ENCODE measurements at regions not wholly inside any gene's neighbourhood (a gene's known extent, or its start where the extent isn't known, plus 50 kb on each side); places are given as distances from the start of the nearest gene placed in this dataset.

GRCh38 chr7:114047889-114048288 is 129.1 kb upstream of the PPP1R3A start:
- no peak for TF ChIP-seq CTCF (IDR thresholded peaks at IDR 0.05; ENCODE audit: extremely low read depth, insufficient read depth, missing control alignments)
- in situ Hi-C loops (cut with MboI; ENCODE audit: low pct_unique_long_range_greater_than_20kb, low sequenced_read_pairs, unreplicated experiment) = no loop called here
- no peak for DNase-seq (ENCODE audit: low spot score)

GRCh38 chr7:114033475-114033874 is 114.7 kb upstream of the PPP1R3A start:
- DNase-seq (ENCODE audit: low spot score) = no peak
- TF ChIP-seq CTCF (IDR thresholded peaks at IDR 0.05; ENCODE audit: extremely low read depth, insufficient read depth, missing control alignments) = no peak
- in situ Hi-C loops (cut with MboI; ENCODE audit: low pct_unique_long_range_greater_than_20kb, low sequenced_read_pairs, unreplicated experiment) = no loop called here

- DNase-seq (ENCODE audit: low spot score) = peak; percentile 25
- in situ Hi-C loops (cut with MboI; ENCODE audit: low pct_unique_long_range_greater_than_20kb, low sequenced_read_pairs, unreplicated experiment) = no loop called here
- TF ChIP-seq CTCF (IDR thresholded peaks at IDR 0.05; ENCODE audit: extremely low read depth, insufficient read depth, missing control alignments) = peak; percentile 65
These were observed 107.8 kb upstream of the PPP1R3A start for GRCh38 chr7:114026486-114027089.

GRCh38 chr7:114021135-114021534 is 102.3 kb upstream of the PPP1R3A start:
- in situ Hi-C loops (cut with MboI; ENCODE audit: low pct_unique_long_range_greater_than_20kb, low sequenced_read_pairs, unreplicated experiment) = no loop called here
- no peak for TF ChIP-seq CTCF (IDR thresholded peaks at IDR 0.05; ENCODE audit: extremely low read depth, insufficient read depth, missing control alignments)
- DNase-seq (ENCODE audit: low spot score) = no peak

- no peak for TF ChIP-seq CTCF (IDR thresholded peaks at IDR 0.05; ENCODE audit: extremely low read depth, insufficient read depth, missing control alignments)
- no peak for DNase-seq (ENCODE audit: low spot score)
- in situ Hi-C loops (cut with MboI; ENCODE audit: low pct_unique_long_range_greater_than_20kb, low sequenced_read_pairs, unreplicated experiment) = no loop called here
These were observed 89.9 kb upstream of the PPP1R3A start for GRCh38 chr7:114008696-114009095.

- no peak for DNase-seq (ENCODE audit: low spot score)
- in situ Hi-C loops (cut with MboI; ENCODE audit: low pct_unique_long_range_greater_than_20kb, low sequenced_read_pairs, unreplicated experiment) = no loop called here
- TF ChIP-seq CTCF (IDR thresholded peaks at IDR 0.05; ENCODE audit: extremely low read depth, insufficient read depth, missing control alignments) = no peak
These were observed 88.6 kb upstream of the PPP1R3A start for GRCh38 chr7:114007386-114007785.

GRCh38 chr7:113998934-113999333 is 80.1 kb upstream of the PPP1R3A start:
- TF ChIP-seq CTCF (IDR thresholded peaks at IDR 0.05; ENCODE audit: extremely low read depth, insufficient read depth, missing control alignments) = no peak
- in situ Hi-C loops (cut with MboI; ENCODE audit: low pct_unique_long_range_greater_than_20kb, low sequenced_read_pairs, unreplicated experiment) = no loop called here
- no peak for DNase-seq (ENCODE audit: low spot score)

Data from GM13977 (cell line).